GM11168 (cell line): ENCODE measurements at regions not wholly inside any gene's neighbourhood (a gene's known extent, or its start where the extent isn't known, plus 50 kb on each side); places are given as distances from the start of the nearest gene placed in this dataset.
"Not testable (repeated sequence)": the region's sequence is repeated elsewhere in the genome, so short reads cannot be mapped to it uniquely, and the experiment has no call there.

Experiments used
- in situ Hi-C: fragments of 300-500 bp; cut with MboI; formaldehyde crosslinking; loops from one replicate; pipeline ENCODE4 v1.12.0; 2022; ENCODE audit warnings: low sequenced_read_pairs; ENCODE audit not compliant: unreplicated experiment

- in situ Hi-C loops = no loop called here
Measured at GRCh38 chr4:151518359-151518758, 109.4 kb downstream of the FHIP1A start.

DNA sequence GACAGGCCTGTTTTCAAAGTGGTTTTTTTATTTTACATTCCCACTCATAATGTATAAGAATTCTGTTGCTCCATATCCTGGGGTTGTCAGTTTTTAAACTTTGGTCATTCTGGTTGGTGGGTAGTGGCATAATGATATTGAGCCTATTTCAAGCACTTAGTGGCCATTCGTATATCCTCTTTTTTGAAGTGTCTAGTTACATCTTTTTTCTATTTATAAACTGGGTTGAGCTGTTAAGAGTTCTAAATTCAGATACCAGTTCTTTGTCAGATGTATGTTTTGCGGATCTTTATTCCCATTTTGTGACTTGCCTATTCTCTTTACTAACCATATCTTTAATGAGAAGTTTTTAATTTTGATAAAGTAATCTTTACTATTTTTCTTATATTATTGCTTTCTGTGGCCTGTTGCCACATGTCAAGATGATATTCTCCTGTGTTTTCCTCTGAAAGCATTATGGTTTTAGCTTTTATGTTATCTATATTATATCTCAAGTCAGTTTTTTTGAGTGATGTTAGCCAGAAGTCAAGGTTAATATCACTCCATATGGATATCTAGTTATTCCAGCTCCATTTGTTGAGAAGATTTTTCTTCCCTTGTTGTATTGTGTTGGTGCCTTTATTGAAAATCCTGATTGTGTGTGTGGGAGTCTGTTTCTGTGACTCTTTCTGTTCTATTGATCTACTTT, 110.9 kb downstream of the FHIP1A start:
- in situ Hi-C loops = no loop called here

GRCh38 chr4:151522866-151523519, 114.0 kb downstream of the FHIP1A start:
- in situ Hi-C loops = no loop called here

- in situ Hi-C loops = no loop called here
Measured at GRCh38 chr4:151524610-151525009, 115.6 kb downstream of the FHIP1A start.

- in situ Hi-C loops = not testable (repeated sequence)
Measured at GRCh38 chr4:151526489-151526888, 117.5 kb downstream of the FHIP1A start.

DNA sequence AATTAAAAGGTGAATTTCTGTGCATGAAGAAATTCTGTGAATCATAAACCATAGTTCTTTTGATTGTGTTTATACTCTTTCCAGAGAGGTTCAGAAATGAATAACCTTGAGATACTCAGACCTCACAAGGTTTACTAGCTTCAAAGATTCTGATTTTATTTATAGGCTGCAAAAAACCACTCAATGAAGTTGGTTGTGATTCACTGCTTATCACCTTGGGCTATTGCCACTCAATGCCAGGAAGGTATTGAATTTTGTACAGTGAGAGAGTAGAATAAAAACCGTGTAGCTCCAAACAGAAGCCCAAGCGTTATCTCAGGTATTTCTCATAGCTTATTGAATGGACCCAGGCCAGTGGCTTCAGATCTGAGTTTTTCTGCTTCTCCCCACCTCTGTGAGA, 118.7 kb downstream of the FHIP1A start:
- in situ Hi-C loops = no loop called here

GRCh38 chr4:151529187-151529586, 120.2 kb downstream of the FHIP1A start:
- in situ Hi-C loops = no loop called here

GRCh38 chr4:151530230-151530629, 121.3 kb downstream of the FHIP1A start:
- in situ Hi-C loops = no loop called here

DNA sequence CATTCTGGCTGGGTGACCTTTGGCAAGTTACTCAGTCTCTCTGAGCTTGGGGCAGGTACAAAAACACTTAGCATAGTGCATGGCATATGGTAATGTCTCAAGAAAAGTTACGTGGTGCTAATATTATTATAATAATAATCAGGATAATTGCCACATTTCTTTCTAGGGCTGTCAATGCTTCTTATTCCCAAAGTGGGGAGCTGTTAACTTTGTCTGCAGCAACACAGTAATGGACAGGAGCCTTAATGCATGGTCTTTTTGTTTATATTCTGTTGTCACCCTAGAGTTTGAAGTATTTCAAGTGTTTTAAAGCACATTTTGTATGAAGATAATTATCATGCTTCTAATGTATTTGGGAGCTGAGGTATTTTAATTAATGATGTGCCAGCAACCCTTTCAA, 121.8 kb downstream of the FHIP1A start:
- in situ Hi-C loops = no loop called here

GRCh38 chr4:151532001-151532708, 123.2 kb downstream of the FHIP1A start:
- in situ Hi-C loops = no loop called here

- in situ Hi-C loops = no loop called here
Measured at GRCh38 chr4:151534195-151534594, 125.2 kb downstream of the FHIP1A start.

- in situ Hi-C loops = no loop called here
Measured at GRCh38 chr4:151535366-151535765, 126.4 kb downstream of the FHIP1A start.

- in situ Hi-C loops = no loop called here
Measured at GRCh38 chr4:151537687-151538086, 128.7 kb downstream of the FHIP1A start.

DNA sequence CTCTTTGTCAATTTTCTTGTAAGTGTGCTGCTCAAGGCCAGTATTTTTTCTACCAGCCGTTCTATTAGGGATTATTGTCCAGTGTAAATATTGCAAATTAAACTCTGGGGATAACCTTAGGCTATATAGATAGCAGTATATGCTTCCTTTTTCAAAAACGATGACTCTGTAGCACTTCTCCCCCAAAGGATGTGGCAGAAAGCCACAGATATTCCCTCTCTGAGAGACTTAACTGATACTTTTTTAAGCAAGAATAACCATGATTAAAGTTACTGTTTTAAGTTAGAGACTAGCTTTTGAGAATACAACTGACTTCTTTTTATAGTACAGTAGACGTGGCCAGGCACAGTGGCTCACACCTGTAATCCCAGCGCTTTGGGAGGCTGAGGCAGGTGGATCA, 130.0 kb downstream of the FHIP1A start:
- in situ Hi-C loops = no loop called here

DNA sequence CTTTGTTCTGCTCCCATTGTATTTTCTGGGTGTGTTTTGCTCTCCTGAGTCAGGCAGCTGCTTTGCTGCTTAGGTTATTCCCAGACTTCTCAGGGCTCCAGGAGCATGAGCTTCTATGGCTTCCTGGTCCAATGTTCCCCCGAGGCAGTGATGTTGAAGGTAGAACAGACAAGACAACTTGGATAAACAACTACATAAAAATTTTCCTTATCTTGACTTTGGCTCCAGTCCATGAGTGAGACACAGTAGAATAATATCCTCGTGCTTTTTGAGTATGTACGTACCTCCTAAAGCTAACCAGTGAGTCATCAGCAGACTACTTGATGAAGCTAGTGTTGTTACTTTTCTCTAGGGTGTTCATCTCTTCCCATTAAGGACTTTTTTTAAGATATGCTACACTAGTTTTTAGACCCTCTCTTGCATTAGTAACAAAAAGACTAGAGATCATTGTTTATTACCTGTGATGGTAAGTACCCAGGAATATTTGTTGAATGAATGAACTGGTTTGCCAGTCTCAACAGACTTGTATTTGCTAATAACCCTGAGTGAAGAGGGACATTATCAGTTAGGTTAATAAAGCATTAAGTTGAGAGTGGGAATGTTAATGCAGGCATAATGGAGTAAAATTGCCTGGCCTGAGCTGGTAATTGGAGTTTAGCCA, 131.9 kb downstream of the FHIP1A start:
- in situ Hi-C loops = no loop called here

DNA sequence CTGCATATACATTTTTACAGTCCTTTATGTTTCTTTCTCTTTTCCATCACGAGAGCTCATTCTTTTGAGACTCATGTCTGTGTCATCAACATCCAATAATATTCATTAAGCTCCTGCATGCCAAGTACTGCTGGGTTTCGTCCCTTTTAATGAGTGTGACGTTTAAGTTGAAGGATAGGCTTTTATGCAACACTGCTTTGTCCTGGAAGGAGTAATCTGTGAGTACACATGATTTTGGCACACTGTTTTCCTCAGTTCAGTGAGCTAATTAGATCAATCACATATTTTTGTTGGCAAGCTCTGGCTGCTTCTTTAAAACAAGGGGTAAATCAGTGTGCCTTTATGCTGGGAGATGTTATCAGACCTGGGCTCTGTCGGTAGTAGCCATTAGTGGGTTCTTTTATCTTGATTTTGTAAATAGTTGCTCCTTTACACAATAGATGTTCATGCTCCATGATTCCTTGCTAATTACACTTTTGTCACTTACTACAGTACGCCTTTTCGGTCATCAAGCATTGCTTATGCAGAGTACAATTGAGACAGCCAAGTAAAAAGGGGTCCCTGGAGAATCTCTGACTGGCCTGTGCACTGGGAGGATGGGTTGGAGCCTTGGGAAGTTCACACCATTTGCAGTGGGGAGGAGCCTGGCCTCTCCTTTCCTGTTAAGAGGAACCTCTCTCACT, 132.6 kb downstream of the FHIP1A start:
- in situ Hi-C loops = no loop called here

- in situ Hi-C loops = no loop called here
Measured at GRCh38 chr4:151548708-151549107, 139.7 kb downstream of the FHIP1A start.

DNA sequence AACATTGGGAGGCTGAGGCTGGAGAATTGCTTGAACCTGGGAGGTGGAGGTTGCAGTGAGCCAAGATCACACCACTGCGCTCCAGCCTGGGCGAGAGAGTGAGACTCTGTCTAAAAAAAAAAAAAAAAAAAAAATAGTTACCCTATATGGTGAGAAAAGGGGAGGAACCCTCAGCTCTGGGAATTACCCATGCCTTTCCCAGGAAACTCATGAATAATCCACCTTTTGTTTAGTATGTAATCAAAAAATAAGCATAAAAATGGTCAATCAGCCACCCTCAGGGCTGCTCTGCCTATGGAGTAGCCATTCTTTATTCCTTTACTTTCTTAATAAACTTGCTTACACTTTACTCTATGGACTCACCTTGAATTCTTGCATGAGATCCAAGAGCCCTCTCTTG, 140.4 kb downstream of the FHIP1A start:
- in situ Hi-C loops = not testable (repeated sequence)

DNA sequence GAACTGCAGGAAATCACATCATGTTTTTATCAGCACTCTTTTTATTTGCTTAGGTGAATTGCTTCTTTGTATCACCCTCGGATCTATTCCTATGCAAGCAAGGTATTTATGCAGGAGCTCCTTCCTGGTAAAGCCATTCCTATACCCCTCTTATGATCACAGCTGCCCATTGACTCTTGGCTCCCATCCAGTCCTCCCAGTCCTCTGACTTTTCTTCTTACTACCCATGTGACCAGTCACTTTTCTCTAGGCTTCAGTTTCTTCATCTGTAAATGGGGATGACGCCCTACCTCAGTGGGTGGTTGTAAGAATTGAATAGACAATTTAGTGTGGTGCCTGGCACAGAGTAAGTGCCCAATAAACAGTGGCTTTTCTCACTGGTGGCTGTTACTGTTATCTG, 144.9 kb downstream of the FHIP1A start:
- in situ Hi-C loops = no loop called here

DNA sequence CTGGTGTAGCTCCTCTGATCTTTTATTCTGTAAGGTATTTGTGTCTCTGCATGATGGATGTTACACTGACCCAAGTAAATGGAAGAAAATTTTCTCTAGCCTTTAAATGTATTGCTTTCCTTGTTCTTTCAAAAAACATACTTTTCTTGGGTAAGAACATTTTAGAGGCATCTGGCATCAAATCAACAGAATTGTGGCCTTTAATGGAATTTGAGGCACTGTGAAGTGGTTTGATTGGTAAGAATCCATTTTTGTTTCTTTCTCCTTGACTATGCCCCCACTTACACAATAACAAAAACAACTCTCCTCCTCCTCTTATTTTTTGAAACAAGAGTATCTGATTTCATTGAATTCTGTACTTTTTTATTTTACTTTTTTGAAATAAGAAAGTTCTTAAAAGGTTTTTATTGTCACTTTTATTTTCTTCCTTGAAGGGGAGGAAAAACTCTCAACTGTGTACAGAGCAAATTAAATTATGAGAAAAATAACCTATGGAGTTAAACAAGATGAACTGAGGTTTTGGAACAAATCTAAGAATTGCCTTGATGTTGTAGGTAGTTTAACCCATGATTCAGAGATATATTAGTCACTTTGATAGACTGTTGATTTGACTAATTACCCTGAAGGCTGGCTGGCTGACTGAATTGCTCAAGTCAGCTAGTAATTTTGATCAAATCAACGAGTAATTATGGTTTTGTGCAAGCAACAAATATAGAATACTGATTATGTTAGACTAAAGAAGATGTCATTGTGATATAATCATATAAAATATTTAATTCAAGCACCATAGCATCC, 146.4 kb downstream of the FHIP1A start:
- in situ Hi-C loops = no loop called here
